Lower lobe of right lung (tissue), 2 donors: ENCODE measurements at regions not wholly inside any gene's neighbourhood (a gene's known extent, or its start where the extent isn't known, plus 50 kb on each side); places are given as distances from the start of the nearest gene placed in this dataset.

Experiments used
- ATAC-seq, 2 donors: fragments of 200-7000 bp; cut with Tn5 transposase; one replicate each; pipeline ENCODE4 v1.9.1; 2020 to 2022; ENCODE audit warnings: mild to moderate bottlenecking in 2 of 2, moderate library complexity in 2 of 2
- DNase-seq: peaks from one replicate; pipeline ENCODE4 v3.0.0-alpha.2; 2020
- H3K27ac ChIP-seq: fragments of 200-600 bp; one replicate; pipeline ENCODE4 v1.8.0; 2022
- H3K27me3 ChIP-seq: fragments of 200-600 bp; one replicate; pipeline ENCODE4 v1.8.0; 2022; ENCODE audit warnings: low read depth
- H3K36me3 ChIP-seq: fragments of 200-600 bp; one replicate; pipeline ENCODE4 v1.8.0; 2022; ENCODE audit warnings: mild to moderate bottlenecking
- H3K4me1 ChIP-seq: fragments of 200-600 bp; one replicate; pipeline ENCODE4 v1.8.0; 2022
- H3K4me3 ChIP-seq: fragments of 200-600 bp; one replicate; pipeline ENCODE4 v1.8.0; 2022; ENCODE audit warnings: mild to moderate bottlenecking
- H3K9me3 ChIP-seq: fragments of 200-600 bp; one replicate; pipeline ENCODE4 v1.8.0; 2022
- intact Hi-C: fragments of 100-400 bp; cut with DNase I; formaldehyde crosslinking; loops from one replicate; pipeline ENCODE4 v1.11.0; 2022
- TF ChIP-seq, protein P1 (sequence below): fragments of 200-600 bp; IDR thresholded peaks from one replicate; pipeline ENCODE4 v1.8.0; 2022; ENCODE audit warnings: antibody characterized with exemption, mild to moderate bottlenecking
- donor health status: DM: no; HTN: yes; CAD: no; lungs with severe emphysema.

DNA sequence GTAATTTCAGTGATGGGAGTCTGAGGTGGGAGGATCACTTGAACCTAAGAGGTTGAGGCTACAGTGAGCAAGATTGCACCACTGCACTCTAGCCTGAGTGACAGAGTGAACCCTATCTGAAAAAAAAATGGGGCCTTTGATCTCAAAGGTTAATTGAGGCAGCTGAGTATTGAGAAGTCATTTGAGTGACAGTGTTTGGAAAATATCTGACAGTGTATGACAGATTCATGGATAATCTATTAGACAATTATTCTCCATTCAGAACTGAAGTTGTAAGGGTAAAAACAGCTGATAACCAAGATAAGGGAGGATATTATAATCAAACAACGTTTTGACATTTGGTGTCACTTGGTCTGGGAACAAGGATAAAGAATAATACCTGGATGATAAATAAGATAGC, 50.9 kb upstream of the CD36 start:
- intact Hi-C loops, result no loop called here
- TF ChIP-seq, protein P1, sequence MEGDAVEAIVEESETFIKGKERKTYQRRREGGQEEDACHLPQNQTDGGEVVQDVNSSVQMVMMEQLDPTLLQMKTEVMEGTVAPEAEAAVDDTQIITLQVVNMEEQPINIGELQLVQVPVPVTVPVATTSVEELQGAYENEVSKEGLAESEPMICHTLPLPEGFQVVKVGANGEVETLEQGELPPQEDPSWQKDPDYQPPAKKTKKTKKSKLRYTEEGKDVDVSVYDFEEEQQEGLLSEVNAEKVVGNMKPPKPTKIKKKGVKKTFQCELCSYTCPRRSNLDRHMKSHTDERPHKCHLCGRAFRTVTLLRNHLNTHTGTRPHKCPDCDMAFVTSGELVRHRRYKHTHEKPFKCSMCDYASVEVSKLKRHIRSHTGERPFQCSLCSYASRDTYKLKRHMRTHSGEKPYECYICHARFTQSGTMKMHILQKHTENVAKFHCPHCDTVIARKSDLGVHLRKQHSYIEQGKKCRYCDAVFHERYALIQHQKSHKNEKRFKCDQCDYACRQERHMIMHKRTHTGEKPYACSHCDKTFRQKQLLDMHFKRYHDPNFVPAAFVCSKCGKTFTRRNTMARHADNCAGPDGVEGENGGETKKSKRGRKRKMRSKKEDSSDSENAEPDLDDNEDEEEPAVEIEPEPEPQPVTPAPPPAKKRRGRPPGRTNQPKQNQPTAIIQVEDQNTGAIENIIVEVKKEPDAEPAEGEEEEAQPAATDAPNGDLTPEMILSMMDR, result no peak
- no peak for ATAC-seq

DNA sequence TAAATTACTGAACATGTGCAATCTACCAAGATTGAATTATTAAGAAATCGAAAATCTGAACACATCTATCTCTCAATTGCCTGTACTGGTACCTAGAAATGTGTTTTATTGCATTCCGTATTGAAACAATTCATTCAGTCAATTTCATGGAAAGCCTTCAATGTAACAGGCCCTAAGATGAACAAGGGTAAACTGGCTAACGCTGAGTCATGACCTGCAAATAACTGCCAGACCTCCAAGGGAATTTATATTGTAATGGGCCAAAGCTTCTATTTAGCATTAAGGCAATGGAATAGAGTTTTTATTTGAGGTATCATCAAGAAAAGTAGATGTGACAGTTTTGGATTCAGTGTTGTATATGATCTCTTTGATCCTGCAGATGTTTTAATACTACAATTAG, 49.9 kb upstream of the CD36 start:
- Histone ChIP-seq H3K27ac (no peak overlapping the region), H3K4me3 (no peak overlapping the region), H3K9me3 (no peaks in the 10 kb centered on the region), H3K4me1 (no peaks in the 10 kb centered on the region), H3K27me3 (no peaks in the 10 kb centered on the region), H3K36me3 (no peaks in the 10 kb centered on the region)
- ATAC-seq (no peak), DNase-seq (no peak)
- TF ChIP-seq, protein P1, result no peak
- intact Hi-C loops, result no loop called here

More for the DNA sequence above, 50.9 kb upstream of the CD36 start:
- Histone ChIP-seq H3K36me3 (no peaks in the 10 kb centered on the region), H3K4me3 (no peak overlapping the region), H3K27me3 (no peaks in the 10 kb centered on the region), H3K27ac (no peak overlapping the region), H3K9me3 (no peaks in the 10 kb centered on the region), H3K4me1 (no peaks in the 10 kb centered on the region)
- no peak for DNase-seq
